ENCODE measurements at regions not wholly inside any gene's neighbourhood (a gene's known extent, or its start where the extent isn't known, plus 50 kb on each side); places are given as distances from the start of the nearest gene placed in this dataset.

- TF ChIP-seq POLR2AphosphoS5 (IDR thresholded peaks at IDR 0.05; ENCODE audit: low read depth, low read length), result no peak
- no peak for TF ChIP-seq CHD2 (IDR thresholded peaks at IDR 0.05; ENCODE audit: low read length)
- no peak for TF ChIP-seq POLR2A (IDR thresholded peaks at IDR 0.05; ENCODE audit: control extremely low read depth in 1 of 2, low read depth in 2 of 2, low read length in 2 of 2)
- no peak for TF ChIP-seq CTCF (IDR thresholded peaks at IDR 0.05; ENCODE audit: control extremely low read depth in 1 of 3, insufficient read depth in 1 of 3, low read depth in 1 of 3, low read length in 3 of 3)
- no peak for TF ChIP-seq USF2 (IDR thresholded peaks at IDR 0.05; ENCODE audit: low read length)
- TF ChIP-seq BACH1 (IDR thresholded peaks at IDR 0.05; ENCODE audit: low read length), result no peak
- no peak for TF ChIP-seq HDAC2 (IDR thresholded peaks at IDR 0.05; ENCODE audit: borderline replicate concordance in 1 of 2, low read depth in 2 of 2, low read length in 2 of 2)
- no peak for TF ChIP-seq TCF12 (IDR thresholded peaks at IDR 0.05; ENCODE audit: low read depth, low read length)
- TF ChIP-seq CHD7 (IDR thresholded peaks at IDR 0.05; ENCODE audit: insufficient replicate concordance, low read length), result no peak
- TF ChIP-seq CBX8 (IDR thresholded peaks at IDR 0.05; ENCODE audit: borderline replicate concordance, low read depth, low read length), result no peak
- TF ChIP-seq KDM1A (IDR thresholded peaks at IDR 0.05; ENCODE audit: borderline replicate concordance, low read length), result no peak
- TF ChIP-seq EP300 (IDR thresholded peaks at IDR 0.05; ENCODE audit: borderline replicate concordance in 1 of 2, low read depth in 2 of 2, low read length in 2 of 2), result no peak
- no peak for TF ChIP-seq CEBPB (IDR thresholded peaks at IDR 0.05; ENCODE audit: low read depth, low read length)
- no peak for TF ChIP-seq RNF2 (IDR thresholded peaks at IDR 0.05; ENCODE audit: borderline replicate concordance, low read depth, low read length, missing control alignments, poor library complexity, severe bottlenecking)
These were observed 182.4 kb downstream of the UACA start for GRCh38 chr15:70580958-70581357.

Data from H1 (cell line).